ENCODE measurements at regions not wholly inside any gene's neighbourhood (a gene's known extent, or its start where the extent isn't known, plus 50 kb on each side); places are given as distances from the start of the nearest gene placed in this dataset.
"Not testable (repeated sequence)": the region's sequence is repeated elsewhere in the genome, so short reads cannot be mapped to it uniquely, and the experiment has no call there.

- no peak for DNase-seq (ENCODE audit: low read depth in 2 of 2)
Measured at GRCh38 chr12:131229426-131230339, 276.0 kb downstream of the ADGRD1 start.

- DNase-seq (ENCODE audit: low read depth in 2 of 2): no peak
Measured at GRCh38 chr12:131230340-131231031, 276.8 kb downstream of the ADGRD1 start.

DNA sequence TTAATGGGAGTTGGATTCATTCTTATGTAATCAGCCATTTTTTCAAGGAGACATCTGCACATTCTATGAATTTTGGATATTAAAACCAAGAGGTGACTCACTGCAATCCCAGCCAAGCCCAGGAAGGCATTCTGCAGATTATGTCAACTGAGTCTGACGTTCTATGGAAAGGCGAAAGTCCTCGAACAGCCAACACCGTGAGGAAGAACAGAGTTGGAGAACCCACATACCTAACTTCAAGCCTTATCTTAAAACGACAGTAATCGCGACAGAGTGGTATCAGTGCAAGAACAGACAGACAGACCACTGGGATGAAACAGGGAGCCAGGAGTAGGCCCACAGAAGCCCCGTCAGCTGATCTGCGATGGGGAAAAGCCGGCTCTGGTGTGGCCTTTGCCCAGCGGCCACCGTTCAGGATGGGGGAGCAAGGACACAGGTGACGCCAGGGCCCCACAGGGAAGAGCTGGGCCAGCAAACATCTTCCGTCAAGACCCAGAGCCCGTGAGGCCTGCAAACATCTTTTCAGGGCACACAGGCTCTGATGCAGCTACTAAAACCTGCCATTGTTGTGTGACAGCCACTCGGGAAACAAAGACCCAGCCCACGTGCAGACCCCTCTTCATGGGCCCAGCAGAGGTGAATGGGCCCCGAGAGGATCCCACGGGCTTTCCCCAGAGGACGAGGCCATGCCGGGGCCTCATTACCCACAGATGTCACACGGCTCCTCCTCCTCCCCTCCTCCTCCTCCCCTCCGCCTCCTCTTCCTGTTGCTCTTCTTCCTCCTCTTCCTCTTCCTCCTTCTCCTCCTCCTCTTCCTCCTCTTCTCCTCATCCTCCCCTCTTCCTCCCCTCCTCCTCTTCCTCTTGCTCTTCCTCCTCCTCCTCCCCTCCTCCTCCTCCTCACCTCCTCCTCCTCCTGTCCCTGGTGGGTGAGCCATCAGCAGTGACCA, 277.6 kb downstream of the ADGRD1 start:
- no peak for DNase-seq (ENCODE audit: low read depth in 2 of 2)

- DNase-seq (ENCODE audit: low read depth in 2 of 2): no peak
Measured at GRCh38 chr12:131232036-131232435, 278.3 kb downstream of the ADGRD1 start.

- not testable (repeated sequence) for DNase-seq (ENCODE audit: low read depth in 2 of 2)
Measured at GRCh38 chr12:131232872-131233271, 279.2 kb downstream of the ADGRD1 start.

DNA sequence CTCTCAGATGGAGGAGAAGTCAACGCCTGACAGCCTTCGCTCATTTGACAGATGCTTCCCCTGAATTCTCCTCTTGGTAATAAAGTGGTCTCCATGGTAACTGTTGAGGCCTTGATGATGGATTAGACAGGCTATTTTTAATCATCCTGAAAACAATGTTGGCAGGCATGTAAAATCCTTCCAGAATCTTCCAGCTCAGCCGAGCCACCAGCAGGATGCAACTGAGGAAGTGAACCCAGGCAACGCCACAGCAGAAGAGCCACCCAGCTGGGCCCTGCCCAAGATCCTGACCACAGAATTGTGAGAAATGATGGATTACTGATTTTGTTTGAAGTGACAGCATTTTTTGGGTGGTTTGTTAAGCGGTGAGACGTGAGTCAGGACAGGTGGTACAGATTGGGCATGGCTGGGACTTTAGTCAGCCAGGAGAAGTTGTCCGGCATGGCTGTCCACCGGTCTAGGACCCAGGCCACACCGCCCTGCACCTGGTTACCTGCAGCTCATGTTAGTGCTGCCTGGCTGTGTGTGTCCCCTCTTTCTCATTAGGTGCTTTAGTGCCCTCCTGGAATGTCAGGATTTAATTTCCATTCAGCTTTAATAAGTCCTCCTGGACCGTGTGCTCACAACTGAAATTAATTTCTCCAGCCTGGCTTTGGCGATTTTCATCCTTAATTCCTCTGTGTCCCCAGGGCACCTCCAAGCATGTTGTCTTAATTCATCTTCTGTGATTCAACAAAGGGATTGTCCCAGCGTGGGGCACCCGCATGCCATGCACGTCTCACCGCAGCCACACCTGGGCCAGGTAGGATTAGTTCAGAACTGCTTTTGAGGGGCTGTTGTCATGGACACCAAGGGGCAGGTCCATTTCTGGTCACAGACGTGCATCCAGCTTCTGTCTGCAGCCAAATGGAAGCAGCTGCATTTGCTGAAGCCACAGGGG, 280.4 kb downstream of the ADGRD1 start:
- not testable (repeated sequence) for DNase-seq (ENCODE audit: low read depth in 2 of 2)

DNA sequence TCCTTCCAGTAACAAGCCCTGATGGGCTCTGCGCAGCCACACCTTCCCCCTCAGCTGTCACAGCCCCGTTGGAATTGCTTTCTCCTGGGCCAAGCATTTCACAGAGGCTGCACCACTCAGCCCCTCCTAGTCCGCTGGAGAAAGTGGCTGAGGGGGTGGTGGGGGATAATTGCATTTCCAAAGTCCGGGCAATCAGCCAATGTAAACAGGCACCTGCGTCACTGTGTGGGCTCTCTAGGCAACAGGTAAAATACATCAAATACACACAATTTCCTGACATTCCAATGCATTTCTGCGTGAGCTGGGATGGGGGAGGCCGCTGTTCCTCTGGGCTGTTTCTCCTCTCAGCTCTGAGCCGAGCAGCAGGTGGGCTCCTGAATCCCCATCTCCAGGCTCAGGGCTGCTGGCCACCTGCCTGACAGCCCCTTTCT, 281.1 kb downstream of the ADGRD1 start:
- not testable (repeated sequence) for DNase-seq (ENCODE audit: low read depth in 2 of 2)

GRCh38 chr12:131235871-131236271, 282.2 kb downstream of the ADGRD1 start:
- DNase-seq (ENCODE audit: low read depth in 2 of 2): no peak

DNA sequence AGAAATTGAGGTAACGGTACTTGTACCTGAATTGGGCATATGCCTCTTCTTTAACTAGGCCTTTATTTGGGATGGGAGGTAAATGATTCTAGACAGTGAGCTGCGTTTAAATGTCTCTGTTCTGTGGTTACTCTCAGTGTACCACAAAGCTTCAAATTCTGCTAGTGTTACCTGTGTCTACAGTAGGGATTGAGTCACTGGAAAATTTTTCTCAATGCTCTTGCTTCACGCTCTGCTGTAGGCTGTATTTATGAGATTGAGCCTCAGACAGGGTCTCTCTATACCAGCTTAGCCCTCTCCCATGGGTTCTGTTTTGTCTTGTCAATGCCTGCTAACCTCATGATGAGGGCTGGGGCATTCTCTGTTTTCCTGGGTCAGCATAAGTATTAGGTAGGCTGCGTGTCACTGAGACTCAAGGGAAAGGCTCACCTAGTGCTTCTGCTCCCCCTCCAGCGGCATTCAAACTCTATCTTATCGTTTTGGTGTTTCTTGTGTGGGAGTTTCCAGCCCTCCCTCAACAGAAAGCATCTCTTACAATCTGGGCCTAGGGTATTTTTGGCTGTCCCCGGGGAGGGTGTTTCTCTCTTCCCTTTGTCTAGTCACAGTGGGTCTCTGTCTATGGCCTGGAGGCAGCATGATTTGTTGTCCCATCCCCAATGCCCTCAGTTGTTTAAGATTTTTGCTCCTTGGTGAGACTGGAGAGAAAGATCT, 285.8 kb downstream of the ADGRD1 start:
- no peak for DNase-seq (ENCODE audit: low read depth in 2 of 2)

DNA sequence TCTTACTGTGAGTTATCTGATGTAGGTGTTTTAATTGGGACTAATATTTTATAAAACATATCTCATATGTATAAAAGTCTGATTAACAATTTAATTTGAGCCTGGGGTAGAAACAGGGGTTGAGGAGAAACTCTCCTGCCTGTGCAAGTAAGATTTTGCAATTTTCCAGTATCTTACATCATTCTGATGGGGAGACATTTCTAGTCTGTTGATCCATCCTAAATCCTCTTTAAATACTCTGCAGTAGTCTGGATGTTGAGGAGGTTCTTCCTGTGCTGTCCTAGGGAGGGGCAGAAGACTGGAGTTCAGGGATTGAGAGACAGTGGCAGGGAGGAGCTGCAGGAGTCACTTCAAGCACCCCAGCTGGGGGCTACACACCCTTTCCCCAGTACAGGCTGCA, 287.8 kb downstream of the ADGRD1 start:
- no peak for DNase-seq (ENCODE audit: low read depth in 2 of 2)

DNA sequence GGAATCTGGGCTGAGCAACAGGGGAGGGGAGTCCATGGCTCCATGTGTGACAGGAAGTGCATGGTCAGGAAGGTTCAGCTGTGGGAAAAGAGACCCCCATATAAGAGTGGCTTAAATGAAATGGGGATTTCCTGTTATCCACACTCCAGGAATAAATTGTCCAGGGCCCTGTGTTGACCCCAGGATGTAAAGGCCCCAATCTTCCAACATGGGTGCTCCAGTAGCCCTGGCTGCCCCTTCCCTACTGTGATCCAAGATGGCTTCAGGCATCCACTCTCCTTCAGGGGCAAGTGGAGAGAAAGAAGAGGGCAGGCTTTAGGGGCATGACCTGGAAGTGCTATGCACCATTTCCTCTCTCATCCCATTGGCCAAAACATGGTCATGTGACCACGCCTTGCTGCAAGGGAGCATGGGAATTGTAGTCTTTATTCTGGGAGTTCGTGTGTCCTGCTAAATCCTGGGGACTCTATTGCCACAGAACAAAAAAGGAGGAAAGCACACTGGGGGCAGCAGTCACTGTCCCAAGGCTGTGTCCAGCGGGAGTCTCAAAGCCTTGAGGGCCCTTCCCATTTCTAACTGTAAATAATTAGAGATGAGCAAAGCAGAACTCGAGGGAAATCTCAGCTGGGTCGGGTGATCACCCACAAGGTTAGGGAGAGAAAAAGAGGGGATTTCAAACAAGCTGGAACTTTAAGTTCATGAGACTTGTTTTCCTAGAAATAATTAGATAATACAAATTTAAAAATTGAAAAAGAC, 289.2 kb downstream of the ADGRD1 start:
- DNase-seq (ENCODE audit: low read depth in 2 of 2): no peak

GRCh38 chr12:131244157-131244688, 290.5 kb downstream of the ADGRD1 start:
- not testable (repeated sequence) for DNase-seq (ENCODE audit: low read depth in 2 of 2)

DNA sequence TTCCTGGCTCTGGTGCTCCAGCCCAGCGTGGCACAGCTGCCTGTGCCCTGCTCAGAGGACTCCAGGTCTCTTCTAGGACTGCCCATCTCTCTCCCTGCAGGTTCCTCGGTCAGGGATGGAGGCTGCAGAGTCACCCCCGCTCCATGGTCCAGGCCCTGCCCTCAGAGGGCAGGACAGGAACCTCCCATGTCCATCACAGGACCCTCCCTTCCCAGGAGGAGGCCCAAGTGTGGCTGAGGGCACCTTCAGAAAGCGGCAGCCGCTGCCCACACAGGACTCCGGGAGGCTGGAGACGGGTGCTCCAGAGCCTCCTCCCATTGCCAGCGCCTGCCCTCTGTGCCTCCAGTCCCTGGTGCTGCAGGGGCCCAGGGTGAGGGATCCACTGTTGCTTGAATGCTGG, 291.5 kb downstream of the ADGRD1 start:
- DNase-seq (ENCODE audit: low read depth in 2 of 2): not testable (repeated sequence)

- DNase-seq (ENCODE audit: low read depth in 2 of 2): no peak
Measured at GRCh38 chr12:131245564-131246355, 292.1 kb downstream of the ADGRD1 start.

DNA sequence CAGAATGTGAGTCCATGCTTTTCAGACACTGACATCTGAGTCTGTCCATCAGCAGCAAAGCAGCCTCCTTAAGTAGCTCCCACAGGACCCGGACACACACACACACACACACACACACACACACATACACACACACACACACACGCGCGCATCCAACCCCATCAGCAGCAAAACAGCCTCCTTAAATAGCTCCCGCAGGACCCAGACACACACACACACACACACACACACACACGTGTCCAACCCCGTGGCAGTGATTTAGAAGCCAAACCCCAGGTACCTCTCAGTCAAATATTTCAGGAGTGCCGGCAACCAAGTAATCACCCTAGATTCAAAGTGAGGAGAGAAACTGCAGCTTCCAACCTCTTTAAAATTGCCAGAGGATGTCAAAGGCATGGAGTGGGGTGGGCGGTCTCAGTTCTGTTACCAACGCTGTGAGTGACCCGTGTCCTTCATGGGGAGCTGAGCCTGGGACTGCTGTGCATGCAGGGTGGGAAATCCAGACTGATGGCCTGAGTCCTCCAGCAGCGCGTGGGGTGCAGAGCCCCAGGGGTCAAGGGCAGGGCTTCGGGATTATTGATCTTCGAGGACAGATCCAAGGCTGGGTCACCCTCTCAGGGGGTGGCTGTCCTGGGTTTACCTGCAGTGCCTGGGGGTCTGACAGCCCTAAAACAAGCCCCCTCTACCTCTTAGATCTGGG, 293.5 kb downstream of the ADGRD1 start:
- not testable (repeated sequence) for DNase-seq (ENCODE audit: low read depth in 2 of 2)

DNA sequence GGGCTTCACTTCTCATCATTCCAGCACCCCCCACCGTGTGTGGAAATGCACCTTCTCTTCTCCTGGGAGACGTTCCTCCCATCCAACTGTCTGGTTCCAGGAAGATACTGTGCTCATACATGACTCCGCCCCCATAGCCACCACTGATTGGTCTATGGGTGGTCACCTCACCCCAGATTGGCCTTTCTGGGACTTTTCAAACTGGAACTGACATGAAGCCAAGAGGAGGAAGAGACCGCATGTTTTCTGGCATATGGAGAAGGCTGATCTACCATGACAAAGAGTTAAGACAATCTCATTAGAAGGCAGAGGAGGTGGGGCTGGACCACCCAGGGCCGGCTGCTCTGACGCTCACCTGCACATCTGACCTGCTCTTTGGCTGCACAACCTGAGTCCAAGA, 294.2 kb downstream of the ADGRD1 start:
- not testable (repeated sequence) for DNase-seq (ENCODE audit: low read depth in 2 of 2)

DNA sequence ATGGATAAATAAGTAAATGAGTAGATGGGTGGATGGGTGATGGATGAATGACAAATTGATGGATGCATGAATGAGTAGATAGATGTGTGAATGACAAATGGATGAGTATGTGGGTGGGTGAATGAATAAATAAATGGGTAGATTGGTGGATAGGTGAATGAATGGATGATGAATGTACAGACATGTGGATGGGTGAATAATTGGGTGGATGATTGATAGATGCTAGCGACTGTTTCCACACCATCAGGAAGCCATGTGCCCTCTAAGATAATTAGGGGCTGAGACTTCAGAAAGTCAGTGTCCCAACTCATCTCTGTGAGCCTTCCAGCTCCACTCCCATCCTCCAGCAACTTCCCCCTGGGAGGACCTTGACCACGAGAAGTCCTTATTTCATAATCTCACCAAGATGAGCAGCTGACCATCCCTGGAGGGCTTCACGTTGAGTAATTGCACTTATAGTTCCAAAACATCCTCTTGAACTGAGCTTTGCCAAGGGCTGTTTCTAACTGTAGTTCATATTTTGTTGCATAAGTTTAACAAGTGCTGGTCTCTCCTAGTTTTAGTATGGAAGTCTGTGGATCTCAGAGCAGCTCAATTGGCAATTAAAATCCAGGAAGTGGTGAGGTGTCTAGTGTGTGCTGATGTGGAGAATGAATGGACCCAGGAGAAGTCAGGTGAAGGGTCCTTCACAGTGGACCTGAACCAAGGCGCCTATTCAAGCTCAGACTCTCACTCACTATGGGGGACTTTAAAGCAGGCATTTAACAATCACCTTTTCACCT, 295.7 kb downstream of the ADGRD1 start:
- DNase-seq (ENCODE audit: low read depth in 2 of 2): no peak
